Amniotic epithelial cell (primary cell): ENCODE measurements at regions not wholly inside any gene's neighbourhood (a gene's known extent, or its start where the extent isn't known, plus 50 kb on each side); places are given as distances from the start of the nearest gene placed in this dataset.

Experiments
- DNase-seq: peaks from one replicate; pipeline ENCODE4 v3.0.0-alpha.2; 2010; ENCODE audit warnings: low read depth

DNA sequence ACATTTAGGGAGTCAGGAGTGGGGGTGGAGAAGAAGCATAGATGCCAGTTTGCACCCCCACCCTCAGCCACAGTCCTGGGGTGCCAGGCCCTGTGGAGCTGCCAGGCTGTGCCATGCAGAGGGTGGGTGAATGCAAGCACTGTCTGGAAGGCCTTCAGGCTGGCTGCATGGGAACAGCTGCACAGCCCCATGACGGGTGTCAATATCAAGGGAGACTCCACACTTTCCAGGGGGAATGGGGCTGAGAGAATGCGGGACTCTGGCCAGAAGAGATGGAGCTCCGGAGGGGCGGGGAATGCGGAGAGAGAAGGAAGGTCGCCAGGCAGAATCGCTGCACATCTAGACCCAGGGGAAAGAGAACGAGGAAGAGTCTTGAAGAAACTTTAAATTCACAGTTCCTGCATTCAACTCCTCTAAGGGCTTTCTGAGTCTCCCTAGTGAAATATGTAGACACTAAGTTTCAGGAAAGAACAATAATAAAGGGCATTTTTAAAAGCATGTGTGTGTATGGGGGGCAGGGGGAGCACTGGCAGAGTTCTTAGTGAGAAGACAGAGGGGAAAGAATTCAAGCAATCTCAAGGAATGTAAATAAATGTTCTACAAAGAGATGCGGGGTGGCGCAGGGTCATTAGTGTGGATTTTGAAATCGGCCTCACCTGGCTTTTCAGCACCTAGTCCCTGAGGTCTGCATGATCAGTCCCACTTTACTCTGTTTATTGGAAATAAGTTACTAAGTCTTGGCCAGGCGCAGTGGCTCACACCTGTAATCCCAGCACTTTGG lies 59.1 kb downstream of the BOD1 start:
- DNase-seq = no peak

DNA sequence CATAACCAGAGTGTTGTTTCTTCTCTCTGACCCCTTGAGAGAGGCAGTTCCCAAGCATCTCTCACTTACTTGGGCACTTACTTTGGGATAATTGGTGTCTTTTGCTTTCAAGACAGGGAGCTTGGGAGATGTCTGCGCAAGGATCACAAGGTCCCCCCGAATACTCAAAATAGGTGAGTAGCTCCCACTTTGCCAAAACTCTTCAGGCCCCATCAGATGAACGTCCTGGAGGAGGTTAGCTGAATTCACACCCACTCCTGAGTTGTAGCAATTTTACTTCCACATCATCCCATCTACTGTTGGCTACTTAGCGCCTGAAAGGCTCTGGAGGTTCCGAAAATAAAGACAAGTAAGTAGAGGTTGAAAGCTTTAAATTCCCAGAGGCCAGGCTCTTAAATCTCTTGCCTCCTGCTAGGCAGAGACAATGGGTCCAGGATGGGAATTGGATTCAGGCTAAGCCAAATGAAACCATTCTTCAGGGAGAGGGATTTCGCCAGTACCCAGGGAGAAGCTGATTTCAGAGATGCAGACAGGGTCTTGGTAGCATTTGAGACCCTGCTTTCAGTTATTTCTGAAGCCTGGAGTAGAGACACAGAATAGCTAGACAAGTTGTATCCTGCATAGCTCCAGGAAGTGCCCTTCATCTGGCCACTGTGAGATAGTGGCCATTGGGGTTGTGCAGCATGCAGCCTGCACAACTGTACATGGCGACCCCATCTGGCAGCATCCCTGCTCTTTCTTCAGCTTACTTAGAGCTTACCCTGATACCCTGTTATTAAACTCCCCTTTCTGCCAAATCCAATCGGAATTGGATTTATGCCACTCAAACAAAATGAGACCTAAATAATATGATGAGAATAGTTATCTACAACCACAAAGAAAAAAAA lies 60.1 kb downstream of the BOD1 start:
- DNase-seq = no peak

DNA sequence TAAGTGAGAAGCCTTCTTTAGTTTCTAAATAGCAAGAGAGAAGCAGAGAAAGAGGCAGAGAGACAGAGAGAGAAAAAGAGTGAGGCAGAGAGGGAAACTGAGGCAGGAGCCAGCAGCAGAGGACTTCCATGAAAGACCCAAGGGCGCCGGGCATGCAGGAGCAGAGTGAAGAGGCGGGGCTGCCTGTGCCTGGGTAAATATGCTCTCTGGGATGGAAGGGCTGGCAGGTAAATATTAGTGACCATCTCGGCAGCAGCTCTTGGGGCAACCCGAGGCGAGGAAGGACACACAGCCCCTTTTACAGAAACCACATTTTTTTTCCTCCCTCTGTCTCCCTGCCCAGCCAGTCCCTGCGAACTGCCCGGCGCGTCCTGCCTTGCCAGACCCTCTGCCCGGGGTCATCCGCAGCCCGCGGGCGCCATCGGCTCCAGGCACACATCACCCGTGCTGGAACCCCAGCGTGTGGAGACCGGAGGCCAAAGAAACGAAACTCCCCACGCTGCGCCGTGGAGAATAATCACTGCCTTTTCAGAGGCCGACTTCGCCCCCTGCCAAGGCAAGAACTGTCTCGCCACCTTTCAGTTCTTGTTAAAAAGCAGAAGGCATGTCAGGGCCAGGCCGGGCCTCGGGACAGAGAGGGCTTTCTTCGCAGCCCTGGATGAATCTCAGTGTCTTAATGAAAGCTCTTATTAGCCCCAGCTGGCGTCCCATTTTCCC lies 61.3 kb downstream of the BOD1 start:
- no peak for DNase-seq

DNA sequence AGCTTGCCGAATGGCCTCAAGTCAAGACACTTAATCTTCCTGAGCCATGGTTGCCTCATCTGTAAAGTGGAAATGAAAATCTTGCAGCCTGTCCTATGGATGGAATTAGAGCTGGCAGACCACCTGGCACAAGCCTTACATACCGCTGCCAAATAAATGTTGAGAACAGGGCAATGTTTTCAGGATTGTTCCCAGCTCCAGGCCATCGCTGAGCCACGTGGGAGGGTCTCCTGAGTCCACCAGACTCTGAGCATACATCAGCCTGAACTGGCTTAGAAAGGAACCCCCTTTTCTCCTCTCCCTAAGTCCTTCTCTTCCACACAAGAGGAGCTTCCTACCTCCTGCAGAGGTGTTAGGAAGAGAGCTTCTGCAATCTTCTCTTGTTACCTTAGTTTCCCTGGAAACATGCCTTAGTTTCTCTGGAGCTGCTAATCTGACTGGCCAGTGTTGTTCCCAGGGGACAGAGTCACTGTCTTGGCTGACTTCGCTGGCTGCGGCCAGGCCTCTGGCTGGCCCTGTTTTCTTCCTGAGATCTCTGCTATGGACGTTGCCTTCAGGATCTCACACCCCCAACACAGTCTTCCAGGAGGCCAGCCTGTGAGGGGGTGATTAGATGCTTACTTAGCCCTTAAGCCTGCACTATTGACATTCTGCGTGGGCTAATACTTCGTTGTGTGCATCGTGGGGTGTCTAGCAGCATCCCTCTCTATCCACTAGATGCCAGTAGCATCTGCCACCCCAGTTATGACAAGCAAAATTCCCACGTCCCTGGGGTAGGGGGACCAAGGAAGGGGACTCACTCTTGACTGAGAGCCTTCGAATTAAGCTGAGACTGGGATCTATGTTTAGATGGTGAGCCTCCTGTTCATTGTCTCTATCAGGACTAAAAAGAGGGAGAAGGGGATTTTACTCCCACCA lies 62.2 kb downstream of the BOD1 start:
- DNase-seq = peak; percentile 29

DNA sequence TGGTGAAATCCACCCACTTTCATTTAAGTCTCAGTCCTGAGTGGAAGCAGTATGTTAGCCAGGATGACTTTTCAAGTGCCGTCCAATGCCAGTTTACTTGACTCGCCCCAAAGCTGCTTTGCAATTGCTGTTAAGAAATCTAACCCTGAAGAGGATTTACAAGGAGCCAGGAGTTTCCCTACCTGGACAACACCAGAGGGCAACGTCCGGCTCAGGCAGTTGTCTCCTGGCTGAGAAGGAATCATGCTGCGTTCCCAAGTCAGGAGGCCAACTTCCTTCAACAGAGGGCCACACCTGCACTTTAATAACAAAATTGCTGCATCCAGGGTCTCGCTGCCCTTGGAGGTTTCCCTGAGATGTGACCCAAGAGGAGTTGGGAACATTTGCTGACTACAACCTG lies 65.8 kb downstream of the BOD1 start:
- no peak for DNase-seq

DNA sequence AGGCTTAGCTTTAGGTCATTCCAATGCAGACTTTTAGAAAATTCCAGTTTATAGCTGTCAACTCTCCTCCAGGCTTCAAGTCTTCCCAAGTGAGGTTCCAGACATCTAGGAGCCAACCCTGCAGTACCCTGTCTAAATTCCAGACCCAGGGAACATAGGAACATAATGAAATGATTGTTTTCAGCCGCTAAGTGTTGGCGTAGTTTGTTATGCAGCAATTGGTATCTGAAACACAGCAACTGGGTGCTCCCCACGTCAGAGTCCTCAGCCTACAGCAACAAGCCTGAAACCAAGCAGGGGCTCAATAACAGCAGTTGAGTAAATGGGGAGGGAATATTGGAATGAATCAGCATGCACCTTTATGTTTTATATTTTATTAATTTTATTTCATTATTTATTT lies 66.8 kb downstream of the BOD1 start:
- DNase-seq = no peak

DNA sequence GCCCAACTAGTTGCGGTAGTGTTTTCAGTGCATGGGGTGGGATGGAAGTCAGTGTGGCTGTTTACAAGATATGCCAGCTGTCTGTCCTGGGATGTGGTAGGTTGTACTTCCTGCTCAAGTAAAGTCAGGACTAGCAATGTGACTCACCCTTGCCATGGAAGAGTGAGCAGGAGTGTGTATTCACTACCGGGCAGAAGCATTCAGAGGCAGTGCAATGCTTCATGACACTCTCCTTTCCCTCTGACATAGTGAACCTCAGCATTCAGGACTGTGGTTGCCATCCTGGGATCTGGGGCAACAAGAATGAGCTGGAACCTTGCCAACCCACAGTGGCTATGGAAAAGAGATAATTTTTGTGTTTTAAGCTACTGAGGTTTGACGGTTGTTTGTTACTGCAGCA lies 68.9 kb downstream of the BOD1 start:
- DNase-seq = peak; percentile 89

- DNase-seq = no peak
Observed at GRCh38 chr5:173542964-173543363, 73.5 kb downstream of the BOD1 start.

DNA sequence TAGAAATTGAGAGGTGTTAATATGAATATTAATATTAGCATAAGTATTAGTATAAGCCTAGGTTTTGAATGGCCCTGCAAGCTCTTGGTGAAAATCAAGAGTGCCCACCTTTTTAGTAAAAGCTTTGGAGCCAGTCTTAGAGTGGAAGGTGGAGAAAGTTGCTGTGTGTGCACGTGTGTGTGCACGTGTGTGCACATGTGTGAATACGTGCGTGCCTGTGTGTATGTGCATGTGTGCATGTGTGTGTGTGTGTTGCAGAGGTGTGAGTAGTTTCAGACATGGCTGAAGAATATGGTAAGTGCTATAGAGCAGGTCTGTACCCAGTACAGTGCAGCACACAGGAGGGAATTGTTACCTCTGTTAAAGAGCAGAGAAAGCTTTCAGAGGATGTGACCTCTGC lies 74.3 kb downstream of the BOD1 start:
- no peak for DNase-seq

GRCh38 chr5:173538654-173539053 lies 77.8 kb downstream of the BOD1 start:
- DNase-seq = no peak

DNA sequence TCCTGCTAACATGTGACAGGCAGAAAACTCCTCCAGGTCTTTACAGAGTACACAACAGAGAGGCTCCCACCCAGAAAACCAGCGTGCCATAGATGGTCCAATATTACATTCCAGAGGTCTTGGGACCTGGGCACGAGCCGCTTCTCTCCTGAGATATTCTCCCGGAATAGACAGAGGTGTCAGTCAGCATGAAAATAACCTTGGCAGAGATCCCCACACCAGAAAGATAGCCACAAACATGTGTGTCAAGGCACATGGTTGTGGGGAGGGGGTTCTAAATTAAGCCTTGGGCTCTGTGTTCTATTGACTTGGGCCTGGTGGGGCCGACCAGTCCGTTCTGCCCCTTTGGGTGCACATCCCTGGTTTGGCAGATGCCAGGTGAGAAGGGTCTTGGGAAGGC lies 78.4 kb downstream of the BOD1 start:
- no peak for DNase-seq

DNA sequence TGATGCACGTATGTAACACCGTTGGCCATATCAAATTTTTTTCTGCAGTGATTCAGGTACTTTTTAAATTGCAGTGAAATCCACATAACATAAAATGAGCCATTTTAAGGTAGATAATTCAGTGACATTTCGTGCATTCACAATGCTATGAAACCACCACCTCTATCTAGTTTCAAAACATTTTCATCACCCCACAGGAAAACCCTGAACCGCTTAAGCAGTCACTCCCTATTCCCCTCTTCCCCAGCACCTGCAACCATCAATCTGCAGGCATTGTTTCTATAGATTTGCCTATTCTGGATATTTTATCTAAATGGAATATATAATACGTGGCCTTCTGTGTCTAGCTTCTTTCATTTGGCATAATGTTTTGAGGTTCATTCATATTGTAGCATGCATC lies 79.2 kb downstream of the BOD1 start:
- DNase-seq = no peak

GRCh38 chr5:173535976-173536639 lies 80.3 kb downstream of the BOD1 start:
- no peak for DNase-seq

GRCh38 chr5:173535166-173535975 lies 81.1 kb downstream of the BOD1 start:
- DNase-seq = peak; percentile 73

DNA sequence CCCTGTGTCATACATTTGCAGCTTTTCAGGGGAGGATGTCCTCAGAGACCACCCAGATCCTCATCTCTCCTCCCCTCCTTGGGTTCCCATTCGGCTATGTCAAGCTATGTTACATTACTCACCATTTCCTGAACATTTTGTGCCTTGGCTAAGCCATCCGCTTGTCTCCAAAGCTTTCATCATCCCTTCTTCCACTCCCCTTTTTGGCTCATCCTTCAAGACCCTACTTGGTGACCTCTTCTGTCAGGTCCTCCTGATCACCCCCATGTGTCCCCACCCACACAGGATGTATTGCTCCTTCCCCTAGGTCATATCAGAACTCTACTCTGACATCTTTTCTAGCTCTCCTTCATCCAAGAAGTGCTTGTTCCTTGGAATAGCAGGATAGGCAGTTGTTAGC lies 81.8 kb downstream of the BOD1 start:
- peak; percentile 33 for DNase-seq

- DNase-seq = no peak
Observed at GRCh38 chr5:173534031-173534430, 82.4 kb downstream of the BOD1 start.

DNA sequence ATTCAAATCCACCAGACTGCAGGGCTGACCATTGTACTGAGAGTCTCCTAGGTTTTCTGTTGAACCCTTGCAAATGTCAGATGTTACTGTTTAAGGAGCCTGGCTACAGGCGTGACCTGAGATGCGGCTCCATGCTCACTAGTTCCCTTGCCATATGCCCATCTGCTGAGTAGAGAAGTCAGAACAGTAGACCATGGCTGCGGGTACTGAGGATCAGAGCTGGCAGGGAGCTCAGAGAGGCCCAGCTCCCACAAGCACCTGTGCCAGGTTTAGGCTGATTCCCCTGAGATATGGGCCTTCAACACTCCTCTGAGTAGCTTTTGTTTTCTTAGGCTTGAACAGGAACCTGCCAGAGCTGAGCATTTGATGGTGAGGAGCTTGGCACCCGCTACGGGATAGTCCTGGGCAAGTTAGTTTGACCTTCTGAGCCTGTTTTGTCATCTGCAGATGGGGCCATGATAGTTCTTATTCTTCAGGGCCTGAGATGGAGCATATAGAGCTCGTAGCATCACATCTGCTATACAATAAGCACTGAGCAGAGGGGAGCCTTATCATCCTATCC lies 83.7 kb downstream of the BOD1 start:
- no peak for DNase-seq

GRCh38 chr5:173531863-173532262 lies 84.6 kb downstream of the BOD1 start:
- no peak for DNase-seq

DNA sequence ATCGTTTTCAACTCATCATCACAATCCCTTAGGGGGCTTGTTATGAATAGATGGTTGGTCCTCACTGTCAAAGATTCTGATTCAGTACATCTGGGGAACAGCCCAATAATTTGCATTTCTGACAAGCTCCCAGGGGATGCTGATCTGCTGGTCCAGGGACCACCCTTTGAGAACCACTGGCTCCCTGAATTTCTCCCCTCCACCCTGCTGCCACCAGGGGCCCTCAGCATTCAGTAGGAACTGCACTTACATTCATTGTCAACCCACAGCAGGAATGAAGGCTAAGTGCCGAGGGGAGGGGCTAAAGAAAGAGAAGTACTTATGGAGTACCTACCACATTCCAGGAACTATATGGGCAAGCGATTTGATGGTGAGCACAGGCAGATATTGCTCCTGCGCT lies 85.9 kb downstream of the BOD1 start:
- DNase-seq = no peak

DNA sequence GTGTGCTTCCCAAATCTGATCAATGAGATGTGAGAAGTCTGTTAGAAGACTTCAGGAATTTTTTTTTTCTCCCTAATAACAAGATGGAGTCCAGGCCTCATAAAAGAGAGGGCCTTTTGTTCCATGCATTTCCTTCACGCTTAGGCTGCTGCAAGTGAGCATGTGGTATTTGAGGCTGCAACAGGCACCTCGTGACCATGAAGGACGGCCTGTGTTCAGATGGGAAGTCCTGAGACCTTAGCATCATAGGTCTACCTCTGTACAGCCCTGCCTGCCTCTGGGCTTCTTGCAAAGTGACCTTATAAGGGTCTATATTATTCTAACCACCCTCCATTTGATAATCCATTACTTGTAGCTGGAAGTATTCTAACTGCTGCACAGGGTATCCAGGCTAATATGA lies 86.6 kb downstream of the BOD1 start:
- DNase-seq = no peak
